Suprapubic skin (tissue), 4 donors: ENCODE measurements at regions not wholly inside any gene's neighbourhood (a gene's known extent, or its start where the extent isn't known, plus 50 kb on each side); places are given as distances from the start of the nearest gene placed in this dataset.

Experiments used
- CTCF ChIP-seq, 2 donors: fragments of 200-600 bp in 1 of 2; fragments of 450-650 bp in 1 of 2; sonication (generic) in 1 of 2; IDR thresholded peaks; one replicate each; pipeline ENCODE4 v1.5.1; 2016 to 2019; ENCODE audit warnings: antibody characterized with exemption in 2 of 2, mild to moderate bottlenecking in 1 of 2, moderate library complexity in 1 of 2
- EP300 ChIP-seq: sonication (generic); formaldehyde crosslinking; IDR thresholded peaks from one replicate; pipeline ENCODE4 v1.6.1; 2017; ENCODE audit warnings: antibody characterized with exemption
- POLR2A ChIP-seq, 2 donors: fragments of 450-650 bp; IDR thresholded peaks; one replicate each; pipeline ENCODE4 v1.6.1; 2017; ENCODE audit warnings: antibody characterized with exemption in 2 of 2, mild to moderate bottlenecking in 2 of 2, moderate library complexity in 2 of 2
- POLR2AphosphoS5 ChIP-seq, 3 donors: sonication (generic); formaldehyde crosslinking; IDR thresholded peaks; one replicate each; pipeline ENCODE4 v1.6.1; 2017; ENCODE audit warnings: antibody characterized with exemption in 3 of 3

GRCh38 chr3:99543796-99544195, 94.6 kb upstream of the COL8A1 start:
- TF ChIP-seq POLR2A (IDR thresholded peaks at IDR 0.05) (no peak), CTCF (IDR thresholded peaks at IDR 0.05) (no peak), EP300 (no peak), POLR2AphosphoS5 (IDR thresholded peaks at IDR 0.05) (no peak)
